ENCODE measurements at regions not wholly inside any gene's neighbourhood (a gene's known extent, or its start where the extent isn't known, plus 50 kb on each side); places are given as distances from the start of the nearest gene placed in this dataset.

DNA sequence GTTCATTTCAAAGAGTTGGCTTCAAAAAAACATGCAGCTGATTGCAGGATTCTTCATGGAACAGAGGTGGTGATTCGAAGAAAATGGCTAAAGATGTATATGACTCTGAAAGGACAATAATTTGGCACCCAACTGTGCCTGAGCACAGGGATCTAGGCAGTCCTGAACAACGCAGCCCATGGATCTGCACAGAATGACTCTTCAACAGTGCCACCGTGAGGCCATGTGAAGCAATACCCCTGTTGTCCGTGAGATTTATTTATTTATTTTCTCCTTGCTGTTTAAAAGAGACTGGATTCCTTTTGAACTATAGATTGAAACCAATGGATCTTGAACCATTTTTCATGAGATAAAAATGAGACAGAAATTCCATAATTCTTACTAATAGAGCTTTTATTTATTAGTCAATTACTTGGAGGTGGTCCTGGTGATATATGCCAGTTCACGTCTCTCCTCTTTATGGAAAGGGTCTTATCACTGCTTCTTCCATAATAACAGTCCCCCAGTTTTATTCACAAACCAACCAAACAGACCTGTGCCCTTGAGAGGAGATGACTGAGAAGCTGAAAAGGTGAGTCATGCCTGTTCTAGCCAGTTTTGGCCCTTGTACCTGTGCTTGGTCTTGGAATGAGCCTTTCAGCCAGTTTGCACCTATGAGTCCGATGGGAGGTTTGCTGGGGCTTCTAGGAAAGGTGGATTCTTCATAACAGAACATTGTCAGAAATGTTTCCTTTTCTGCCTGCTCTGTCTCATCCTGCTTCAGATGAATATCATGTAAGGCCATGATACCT lies 1598.3 kb downstream of the AACS start:
- DNase-seq, result no peak

DNA sequence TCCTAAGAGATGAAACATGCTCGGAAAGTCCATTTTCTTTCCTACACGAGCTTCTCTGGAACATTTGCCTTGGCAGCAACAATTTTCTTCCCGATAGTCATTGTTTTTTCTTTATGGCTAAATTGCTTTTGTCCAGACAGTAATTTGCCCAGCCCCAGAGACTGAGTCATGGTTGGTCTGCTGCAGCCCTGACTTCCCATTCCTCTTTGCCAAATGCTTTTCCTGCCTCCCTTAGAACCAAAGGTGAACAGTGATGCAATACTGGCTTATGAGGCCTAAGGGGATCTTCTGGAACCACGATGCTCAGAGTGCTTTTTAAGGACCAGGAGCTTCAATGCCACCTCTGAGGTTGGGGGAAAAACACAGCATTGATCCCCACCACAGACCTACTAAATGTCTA lies 1599.6 kb upstream of the TMEM132C start:
- DNase-seq, result no peak

DNA sequence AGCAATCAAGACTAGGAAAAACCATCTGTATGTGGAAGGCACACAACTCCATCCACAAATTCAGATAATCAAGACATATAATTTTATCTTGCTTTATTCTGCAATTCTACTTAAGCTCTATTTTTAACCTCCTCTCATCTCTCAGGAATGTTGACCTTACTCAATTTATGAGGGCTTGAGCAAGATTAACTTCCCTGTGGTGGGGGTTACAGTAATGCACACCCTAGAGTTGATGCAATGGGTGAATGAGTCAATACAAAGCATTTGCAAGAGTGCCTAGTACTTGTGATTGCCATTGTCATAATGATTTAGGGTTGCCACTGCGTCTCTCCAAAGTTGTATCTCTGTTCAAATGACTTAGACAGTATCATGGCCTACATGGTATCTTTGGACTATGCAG lies 1598.4 kb upstream of the TMEM132C start:
- no peak for DNase-seq

DNA sequence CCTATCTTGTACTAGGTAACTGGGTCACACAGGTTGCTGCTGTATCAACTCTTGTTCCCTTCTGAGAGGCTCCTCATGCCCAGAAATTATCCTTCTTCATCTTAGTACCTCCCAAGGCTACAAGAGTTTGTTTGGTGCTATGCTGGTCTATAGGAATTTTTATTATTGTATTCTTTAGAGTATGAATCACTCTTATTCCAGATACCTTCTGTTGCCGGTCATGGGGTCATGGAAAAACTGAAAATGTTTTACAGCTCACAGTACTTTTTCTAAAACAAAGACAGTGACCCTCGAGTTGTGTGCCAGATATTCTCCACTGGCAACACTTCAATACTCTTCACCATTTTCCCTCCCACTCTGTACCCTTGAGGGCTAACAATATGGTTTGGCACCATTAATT lies 1598.0 kb upstream of the TMEM132C start:
- no peak for DNase-seq

DNA sequence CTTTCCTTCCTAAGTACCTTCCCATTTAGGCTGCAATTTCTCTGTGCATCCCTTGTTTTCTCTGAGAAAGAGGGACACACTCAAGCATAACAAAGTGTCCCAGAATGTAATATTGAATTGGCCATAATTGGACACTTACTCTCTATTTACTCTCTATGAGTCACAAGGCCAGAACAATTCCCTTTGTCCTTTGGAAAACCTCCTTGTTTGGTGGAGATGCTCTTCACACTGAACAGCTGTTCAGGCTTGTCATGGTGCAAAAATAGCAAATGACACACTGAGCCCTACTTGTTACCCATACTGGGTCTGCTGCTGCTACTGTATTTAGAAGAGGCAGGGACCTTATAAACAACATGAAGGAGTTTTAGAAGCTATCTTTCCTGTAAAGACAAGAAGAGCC lies 1590.5 kb upstream of the TMEM132C start:
- DNase-seq, result no peak

DNA sequence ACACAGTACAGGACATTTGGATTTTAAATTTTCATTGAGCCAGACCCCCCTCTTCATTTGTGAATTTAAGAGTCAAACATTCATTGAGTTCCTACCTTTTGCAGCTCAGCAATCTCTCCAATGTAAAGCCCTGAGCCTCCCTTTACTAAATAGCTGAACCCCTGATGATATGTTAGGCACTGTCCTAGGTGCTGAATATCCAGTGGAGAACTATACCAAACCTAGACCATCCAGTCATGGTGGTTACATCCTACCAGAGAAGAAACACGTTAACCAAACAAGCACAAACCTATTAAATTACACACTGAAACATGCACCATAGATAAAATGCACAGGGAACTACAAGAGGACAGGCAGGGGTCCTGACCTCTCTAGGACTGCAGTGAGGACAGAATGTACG lies 1585.3 kb upstream of the TMEM132C start:
- no peak for DNase-seq

DNA sequence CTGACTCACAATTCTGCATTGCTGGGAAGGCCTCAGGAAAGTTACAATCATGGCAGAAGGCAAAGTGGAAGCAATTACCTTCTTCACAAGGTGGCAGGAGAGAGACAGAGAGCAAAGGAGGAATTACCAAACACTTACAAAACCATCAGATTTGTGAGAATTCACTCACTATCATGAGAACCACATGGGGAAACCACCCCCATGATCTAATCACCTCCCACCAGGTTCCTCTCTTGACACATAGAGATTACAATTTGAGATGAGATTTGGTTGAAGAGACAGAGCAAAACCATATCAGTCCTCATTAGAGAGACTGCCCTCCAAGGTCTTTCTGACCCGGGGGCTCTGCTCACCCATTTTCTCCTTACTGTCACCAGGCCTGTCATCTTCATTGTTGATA lies 1582.3 kb upstream of the TMEM132C start:
- no peak for DNase-seq

DNA sequence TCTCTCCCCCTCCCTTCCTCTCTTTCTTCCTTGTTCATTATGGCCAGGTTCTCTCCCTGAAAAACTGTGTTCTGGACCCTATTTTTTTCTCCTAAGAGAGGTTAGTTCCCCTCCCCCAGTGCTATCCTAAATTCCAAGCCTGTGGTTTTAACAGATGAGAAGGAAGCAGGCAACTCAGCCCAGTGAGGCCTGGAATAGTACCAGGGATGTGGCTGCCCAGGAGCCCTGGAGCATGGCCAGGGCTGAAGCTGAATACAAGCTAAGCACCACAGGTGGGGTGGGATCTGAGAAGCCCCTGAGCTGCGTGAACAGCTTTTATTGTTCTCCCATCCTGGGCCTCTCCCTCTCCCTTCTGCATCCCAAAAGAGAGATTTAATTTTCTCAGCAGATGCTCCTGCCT lies 1581.3 kb upstream of the TMEM132C start:
- DNase-seq, result no peak

DNA sequence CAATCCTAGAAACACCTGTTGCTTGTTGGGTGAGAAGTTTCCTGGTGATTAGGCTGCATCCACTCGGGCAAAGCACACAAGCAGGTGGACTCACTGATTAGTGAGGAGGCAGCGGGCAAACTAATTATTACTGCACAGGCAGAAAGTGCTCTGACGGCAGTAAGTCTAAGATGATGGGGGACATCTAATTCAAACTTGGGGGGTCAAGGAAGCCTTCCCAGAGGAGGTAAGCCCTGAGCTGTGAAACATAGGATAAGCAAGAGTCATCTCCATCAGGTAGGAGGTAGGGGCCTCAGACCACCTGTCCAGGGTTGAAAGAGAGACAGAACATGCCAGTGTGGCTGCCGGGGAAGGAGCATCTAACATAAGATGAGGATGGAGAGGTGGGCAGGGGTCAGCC lies 1578.4 kb upstream of the TMEM132C start:
- no peak for DNase-seq

DNA sequence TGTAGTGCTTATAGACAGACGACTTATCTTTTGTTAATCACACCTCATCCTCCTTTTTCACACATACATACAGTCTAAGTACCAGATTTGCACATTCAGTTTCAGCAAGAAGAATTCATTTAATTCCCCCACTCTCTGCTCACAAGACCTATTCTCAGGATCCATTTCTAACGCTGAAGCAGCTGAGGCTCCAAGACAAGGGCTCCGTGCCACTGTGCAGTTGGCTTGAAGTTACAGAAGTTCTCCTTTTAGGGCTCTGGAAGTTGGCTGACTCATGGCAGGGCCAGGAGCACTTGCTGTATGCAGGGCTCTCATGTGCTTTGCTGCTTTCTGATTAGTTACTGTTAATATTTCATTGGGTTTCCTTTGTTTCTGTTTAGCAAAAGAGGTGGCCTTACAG lies 1566.9 kb upstream of the TMEM132C start:
- DNase-seq, result no peak

DNA sequence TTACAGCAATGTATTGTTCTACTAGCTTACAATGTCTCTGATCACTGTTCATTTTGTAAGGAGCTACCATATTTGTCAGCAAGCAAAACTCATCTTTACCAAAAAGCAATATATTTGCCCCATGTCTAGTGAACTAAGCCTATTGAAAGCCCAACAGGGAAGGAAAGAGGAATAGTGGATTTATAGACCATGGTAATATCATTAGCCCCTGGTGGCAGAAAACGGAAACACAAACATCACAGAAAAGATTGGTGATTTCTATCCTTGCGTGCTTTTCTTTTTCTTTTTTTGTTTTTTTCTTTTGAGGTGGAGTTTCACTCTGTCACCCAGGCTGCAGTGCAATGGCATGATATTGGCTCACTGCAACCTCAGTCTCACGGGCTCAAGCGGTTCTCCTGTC lies 1562.4 kb upstream of the TMEM132C start:
- DNase-seq, result no peak

DNA sequence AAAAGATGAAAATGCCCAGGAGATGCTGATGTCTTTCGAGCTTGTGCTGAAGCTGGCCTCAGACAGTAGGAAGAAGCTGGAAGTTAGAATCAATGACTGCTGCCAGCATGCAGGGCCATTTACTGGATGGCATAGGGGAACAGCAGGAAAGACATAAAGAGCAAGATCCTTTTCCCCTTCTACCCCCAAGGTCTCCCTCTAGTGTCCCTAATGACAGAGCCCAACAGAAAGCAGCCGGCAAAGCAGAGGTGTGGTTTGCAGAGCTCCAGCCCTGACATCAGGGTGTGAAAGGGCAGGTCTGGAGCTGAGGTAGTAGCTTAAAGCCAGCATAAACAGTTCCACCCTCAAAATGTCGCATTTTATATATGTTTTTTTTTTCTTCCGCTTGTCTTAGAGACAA lies 1560.7 kb upstream of the TMEM132C start:
- no peak for DNase-seq

DNA sequence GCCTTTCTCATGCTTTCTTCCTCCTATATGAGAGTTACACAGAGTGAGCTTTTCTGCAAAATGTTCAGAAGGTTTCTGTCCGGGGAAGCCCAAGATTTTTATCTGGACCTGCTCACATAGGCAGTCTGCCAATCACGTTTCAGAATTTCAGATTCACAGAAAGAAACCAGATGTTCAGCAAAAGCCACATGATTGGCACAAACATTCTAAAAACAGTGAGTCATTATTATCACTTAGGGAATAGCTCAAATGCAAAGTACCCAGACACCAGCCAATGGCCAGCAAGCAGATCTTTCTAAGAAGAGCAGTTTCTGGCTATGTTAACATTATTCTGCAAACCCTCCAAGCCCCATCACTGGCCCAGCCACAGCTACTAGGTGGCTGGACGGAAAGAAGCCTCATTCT lies 1558.5 kb upstream of the TMEM132C start:
- peak; percentile 5 for DNase-seq

DNA sequence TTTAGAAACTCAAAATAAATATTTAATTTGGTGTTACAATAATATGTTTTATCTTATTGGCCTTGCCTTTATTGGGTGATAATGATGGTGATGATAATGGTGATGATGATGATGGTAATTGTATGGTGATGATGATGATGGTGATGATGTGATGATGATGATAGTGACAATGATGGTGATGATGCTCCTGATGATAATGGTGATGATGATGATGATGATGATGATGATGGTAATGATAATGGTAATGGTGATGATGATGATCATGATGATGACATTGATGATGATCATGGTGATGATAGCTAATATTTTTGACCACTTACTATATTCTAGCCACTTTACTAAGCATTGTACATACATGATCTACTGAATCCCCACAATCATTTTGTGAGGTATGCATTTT lies 1548.6 kb upstream of the TMEM132C start:
- DNase-seq, result no peak

DNA sequence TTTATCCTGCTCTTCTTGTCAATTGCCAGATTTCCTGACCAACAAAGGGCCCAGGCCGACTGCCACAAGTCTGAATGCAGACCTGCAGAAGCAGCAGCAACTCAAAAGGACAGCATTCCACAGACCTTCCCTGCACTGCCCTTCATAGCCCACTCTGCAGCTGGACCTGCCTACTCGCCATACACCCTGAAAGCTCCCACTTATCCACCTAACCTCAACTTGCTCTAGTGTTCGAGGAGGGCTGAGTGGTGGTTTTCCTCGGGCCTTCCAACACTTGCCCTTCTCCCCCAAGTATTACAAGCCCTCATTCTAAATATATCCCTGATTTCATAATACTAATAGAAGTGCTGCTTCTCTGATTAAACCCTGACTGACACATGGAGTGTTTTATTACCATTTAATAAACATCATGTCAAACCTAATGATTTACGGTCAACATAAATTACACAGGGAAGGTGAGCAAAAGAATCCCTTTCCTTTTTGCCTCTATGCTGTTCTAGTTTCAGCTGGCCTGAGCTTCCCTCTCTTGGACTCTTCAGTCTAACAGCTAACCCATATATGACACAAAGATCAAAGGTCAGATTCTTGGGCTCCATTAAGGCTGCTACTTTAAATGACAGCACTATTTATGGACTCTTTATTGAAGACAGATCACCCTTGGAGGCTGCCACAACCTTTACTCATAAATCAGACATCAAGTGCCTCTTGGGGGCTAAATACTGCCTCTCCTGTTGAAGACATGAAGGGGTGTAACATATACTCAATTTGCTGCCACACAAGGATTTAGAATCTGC lies 1546.9 kb upstream of the TMEM132C start:
- DNase-seq, result no peak

DNA sequence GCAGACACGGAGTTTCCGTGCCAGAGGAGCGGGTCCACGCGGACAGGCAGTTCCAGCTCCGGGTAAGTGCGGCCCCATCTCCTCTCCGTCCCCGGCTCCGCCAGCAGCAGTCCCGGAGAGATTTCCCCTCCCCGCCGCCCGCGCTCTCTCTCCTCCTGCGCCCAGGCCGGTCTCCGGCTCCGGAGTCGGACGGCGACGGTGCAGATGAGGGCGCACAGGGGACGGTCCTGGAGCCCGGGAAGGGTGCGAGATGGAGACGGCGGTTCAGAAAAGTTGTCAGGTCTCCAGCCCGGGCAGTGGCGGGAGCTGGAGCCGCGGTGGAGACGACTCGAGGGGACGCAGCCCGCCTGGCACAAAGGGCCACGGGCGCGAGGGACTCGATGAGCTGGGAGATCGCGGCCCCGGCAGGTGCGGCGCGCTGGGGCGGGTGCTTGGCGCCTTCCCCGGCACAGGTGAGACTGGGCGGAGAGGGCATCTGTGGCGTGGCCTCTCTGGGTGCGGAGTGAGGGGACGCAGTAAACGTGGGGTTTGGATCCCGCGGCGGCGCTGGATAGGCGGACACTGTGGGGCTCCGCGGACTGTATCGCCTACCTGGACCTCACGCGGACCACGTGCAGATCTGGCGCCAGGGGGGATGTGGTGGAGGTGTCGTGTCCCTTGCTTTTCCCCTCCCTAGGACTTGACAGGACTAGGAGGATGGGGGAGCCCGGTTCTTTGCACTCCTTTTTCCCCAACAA lies 1540.3 kb upstream of the TMEM132C start:
- no peak for DNase-seq

DNA sequence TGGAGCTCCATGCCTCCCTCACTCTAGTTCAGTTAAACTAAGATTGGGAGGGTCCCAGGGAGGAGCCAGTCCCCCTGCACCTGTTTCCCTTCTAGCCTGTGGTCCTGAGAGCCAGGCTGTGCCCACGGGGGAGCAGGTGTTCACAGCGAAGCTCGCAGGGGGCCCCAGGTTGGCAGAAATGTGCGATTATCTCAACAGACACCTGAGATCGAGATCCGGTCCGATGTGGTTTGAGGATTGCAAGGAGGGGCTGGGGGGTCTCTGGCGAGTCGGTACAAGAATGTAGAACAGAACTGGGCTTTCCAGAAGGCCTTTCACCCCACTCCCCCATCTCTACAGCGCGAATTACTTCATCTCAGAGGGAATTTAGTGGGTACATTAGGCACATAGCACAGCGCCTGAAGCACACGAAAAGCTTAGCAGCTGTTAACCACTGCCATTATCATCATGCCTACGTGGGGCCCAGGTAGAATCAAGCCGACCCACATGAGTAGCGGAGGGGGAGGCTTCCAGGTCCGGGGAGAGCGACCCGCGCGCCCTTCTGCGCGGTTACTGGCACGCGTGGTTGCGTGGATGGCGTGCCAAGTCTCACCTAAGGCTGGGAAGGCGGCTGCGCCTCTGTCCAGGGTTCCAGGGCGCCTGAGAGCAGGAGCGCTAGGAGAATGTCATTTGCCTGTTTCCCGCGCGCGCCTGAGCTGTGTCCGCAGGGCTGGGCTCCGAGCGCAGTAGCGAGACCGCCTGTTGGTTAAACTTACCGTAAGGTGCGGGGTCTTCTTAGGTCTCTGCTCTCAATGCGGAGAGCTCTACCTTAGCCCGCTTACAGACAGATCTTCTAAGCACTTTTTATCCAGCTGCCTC lies 1539.5 kb upstream of the TMEM132C start:
- no peak for DNase-seq

DNA sequence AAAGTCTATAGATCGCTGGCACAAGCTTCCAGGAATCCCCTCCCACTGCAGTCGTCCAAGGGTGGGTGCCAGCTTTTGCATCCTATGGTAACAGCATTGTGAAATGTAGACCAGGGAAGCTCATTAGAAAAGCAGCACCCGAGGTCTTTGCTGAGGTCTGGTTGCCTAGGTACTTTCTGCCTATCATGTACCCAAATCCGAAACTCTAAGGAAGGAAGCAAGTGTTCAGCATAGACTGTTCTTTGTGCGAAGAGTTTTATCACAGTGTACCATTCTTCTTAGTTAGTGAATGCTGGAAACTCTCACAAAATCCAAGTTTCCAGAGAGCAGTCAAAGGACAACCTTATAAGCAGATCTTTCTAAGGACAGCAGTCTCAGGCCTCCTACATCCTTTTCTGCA lies 1532.7 kb upstream of the TMEM132C start:
- no peak for DNase-seq

DNA sequence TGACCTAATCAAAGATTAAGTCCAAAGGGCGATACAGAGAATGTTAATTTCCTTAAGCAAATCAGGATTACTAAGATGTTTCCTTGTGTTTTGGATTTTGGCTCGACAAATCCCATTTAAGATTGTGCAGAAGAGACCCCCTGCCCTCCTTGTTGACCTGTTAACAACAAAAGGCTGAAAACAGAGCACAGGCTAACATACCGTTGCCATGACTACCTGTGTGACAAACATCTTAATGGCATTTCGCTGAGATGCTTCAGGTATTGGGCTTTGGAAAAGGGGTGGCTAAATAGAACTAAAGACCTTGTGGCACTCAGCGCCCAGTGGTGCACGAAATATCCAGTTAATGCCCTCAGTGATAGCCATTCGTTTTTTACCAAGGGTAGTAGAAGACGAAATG lies 1532.3 kb upstream of the TMEM132C start:
- DNase-seq, result no peak

DNA sequence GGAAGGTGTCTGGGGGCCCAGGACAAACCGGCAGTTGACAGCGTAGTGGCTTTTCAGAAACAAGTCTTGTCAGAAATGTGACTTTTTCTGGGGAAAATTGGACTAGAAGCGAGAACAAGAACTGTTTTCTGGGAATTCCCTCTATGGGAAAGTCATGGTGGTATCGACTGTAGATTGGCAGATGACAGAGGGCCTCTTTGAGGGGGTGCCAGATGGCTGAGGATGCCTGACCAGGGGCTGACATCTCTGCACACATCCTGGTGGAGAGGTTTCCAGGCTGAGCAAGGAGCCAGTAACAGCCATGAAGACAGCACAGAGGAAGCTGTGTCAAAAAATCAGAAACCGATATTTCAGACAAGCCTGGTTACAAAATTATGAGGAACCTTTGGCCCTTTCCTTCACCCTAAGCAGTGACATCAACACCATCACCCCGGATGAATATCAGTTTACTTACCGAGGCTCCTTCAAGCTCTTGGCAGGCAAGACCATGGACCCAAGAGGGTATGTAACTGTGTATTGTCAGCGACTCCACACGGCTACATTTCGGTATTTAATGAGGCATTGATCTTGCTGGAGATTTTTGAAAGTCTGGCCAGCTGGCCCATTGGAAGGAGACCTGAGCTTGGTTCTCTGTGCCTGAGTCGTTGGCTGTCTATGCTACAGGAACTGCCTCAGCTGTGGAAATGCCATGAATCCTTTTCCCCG lies 1525.3 kb upstream of the TMEM132C start:
- DNase-seq, result no peak

DNA sequence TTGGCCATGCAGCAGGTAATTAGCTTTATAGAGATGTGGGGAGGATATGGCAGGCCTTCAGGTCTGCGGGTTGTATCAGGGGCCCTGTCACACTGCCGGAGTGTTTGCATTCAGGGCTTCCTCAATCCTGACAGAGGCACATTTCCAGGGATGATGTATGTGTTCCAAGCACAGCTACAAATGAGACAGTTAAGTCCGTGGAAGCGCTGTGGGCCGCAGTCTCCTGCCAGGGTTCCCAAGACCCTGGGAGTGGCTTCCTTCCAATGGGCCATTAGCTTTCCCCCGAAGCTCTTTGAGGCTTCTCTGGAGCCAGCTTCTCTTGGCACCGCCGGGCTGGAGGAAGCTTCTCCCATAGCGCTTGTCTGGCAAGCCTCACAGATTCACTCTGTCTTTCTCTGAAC lies 1524.7 kb upstream of the TMEM132C start:
- DNase-seq, result no peak

DNA sequence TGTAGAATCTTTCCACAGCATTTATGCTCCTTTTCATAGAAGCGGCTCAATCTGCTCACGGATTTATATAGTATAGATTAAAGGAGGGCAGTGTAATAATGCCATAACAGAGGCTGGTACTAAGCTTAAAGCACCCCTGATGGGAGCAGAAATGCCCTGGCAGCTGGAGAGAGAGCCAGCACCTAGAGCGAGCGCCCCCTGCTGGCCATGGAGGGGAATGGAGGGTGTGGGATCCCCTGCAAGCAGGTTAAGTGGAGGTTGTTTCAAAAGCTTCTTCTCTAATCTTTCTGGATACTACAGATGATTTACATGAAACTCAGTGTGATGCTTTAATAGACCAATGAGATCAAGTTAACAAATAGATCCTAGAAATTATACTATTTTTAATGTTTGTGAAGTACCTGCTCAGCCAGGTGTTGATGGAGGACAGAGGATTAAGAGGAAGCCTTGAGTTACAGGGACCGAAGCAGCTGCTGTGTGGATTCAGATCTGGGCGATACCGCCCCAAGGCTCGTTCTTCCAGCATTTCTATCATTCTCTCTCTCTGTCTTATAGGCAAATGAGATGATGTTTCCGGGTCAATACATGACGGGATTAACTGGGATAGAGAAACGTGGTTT lies 1519.3 kb upstream of the TMEM132C start:
- peak; percentile 57 for DNase-seq
